HG02970 (cell line): ENCODE measurements at regions not wholly inside any gene's neighbourhood (a gene's known extent, or its start where the extent isn't known, plus 50 kb on each side); places are given as distances from the start of the nearest gene placed in this dataset.
"Not testable (repeated sequence)": the region's sequence is repeated elsewhere in the genome, so short reads cannot be mapped to it uniquely, and the experiment has no call there.

Experiments
- ATAC-seq: cut with Tn5 transposase; IDR thresholded peaks from one replicate; pipeline ENCODE4 v1.9.1; 2021; ENCODE audit warnings: mild to moderate bottlenecking, moderate library complexity, moderate number of reproducible peaks; ENCODE audit not compliant: unreplicated experiment, low FRiP score

- no peak for ATAC-seq
Measured at GRCh38 chr3:145269106-145269505, 891.9 kb downstream of the PLOD2 start.

- no peak for ATAC-seq
Measured at GRCh38 chr3:145272684-145273083, 888.3 kb downstream of the PLOD2 start.

- ATAC-seq: no peak
Measured at GRCh38 chr3:145282505-145282904, 878.5 kb downstream of the PLOD2 start.

GRCh38 chr3:145286937-145287336 lies 874.0 kb downstream of the PLOD2 start:
- peak; percentile 46 for ATAC-seq

- ATAC-seq: no peak
Measured at GRCh38 chr3:145290010-145290409, 871.0 kb downstream of the PLOD2 start.

GRCh38 chr3:145294572-145294971 lies 866.4 kb downstream of the PLOD2 start:
- no peak for ATAC-seq

- no peak for ATAC-seq
Measured at GRCh38 chr3:145307272-145307671, 853.7 kb downstream of the PLOD2 start.

GRCh38 chr3:145313751-145314150 lies 847.2 kb downstream of the PLOD2 start:
- ATAC-seq: no peak

GRCh38 chr3:145316253-145316652 lies 844.7 kb downstream of the PLOD2 start:
- ATAC-seq: not testable (repeated sequence)

- no peak for ATAC-seq
Measured at GRCh38 chr3:145326666-145327065, 834.3 kb downstream of the PLOD2 start.

- ATAC-seq: not testable (repeated sequence)
Measured at GRCh38 chr3:145333427-145333826, 827.6 kb downstream of the PLOD2 start.

GRCh38 chr3:145333931-145334330 lies 827.1 kb downstream of the PLOD2 start:
- no peak for ATAC-seq

- ATAC-seq: no peak
Measured at GRCh38 chr3:145355206-145355605, 805.8 kb downstream of the PLOD2 start.

GRCh38 chr3:145357453-145357852 lies 803.5 kb downstream of the PLOD2 start:
- ATAC-seq: no peak

GRCh38 chr3:145359040-145359439 lies 801.9 kb downstream of the PLOD2 start:
- no peak for ATAC-seq

- no peak for ATAC-seq
Measured at GRCh38 chr3:145368748-145369147, 792.2 kb downstream of the PLOD2 start.

GRCh38 chr3:145370870-145371269 lies 790.1 kb downstream of the PLOD2 start:
- ATAC-seq: no peak

GRCh38 chr3:145377301-145377700 lies 783.7 kb downstream of the PLOD2 start:
- no peak for ATAC-seq

- ATAC-seq: no peak
Measured at GRCh38 chr3:145383416-145383815, 777.6 kb downstream of the PLOD2 start.

- ATAC-seq: no peak
Measured at GRCh38 chr3:145384307-145384706, 776.7 kb downstream of the PLOD2 start.

GRCh38 chr3:145387211-145387610 lies 773.8 kb downstream of the PLOD2 start:
- no peak for ATAC-seq

GRCh38 chr3:145395421-145395820 lies 765.6 kb downstream of the PLOD2 start:
- no peak for ATAC-seq

- ATAC-seq: no peak
Measured at GRCh38 chr3:145411605-145412004, 749.4 kb downstream of the PLOD2 start.
